HCT116 (cell line): ENCODE measurements at regions not wholly inside any gene's neighbourhood (a gene's known extent, or its start where the extent isn't known, plus 50 kb on each side); places are given as distances from the start of the nearest gene placed in this dataset.

Experiments
- ATAC-seq: fragments of 200-7000 bp; cut with Tn5 transposase; 2 replicates; pipeline ENCODE4 v1.9.1; 2020; ENCODE audit warnings: mild to moderate bottlenecking, moderate library complexity
- BruUV-seq: library from RNA; stranded (reverse); fragments of 400-500 nt; replicated peaks from 2 replicates; lab custom pipeline; 2021; lab: Mats Ljungman, UMichigan
- CTCF ChIA-PET: fragments of 300-600 bp; sonication (Branson Sonifier 250); formaldehyde crosslinking; loops from one replicate; lab custom pipeline; 2021; ENCODE audit warnings: antibody characterized with exemption; lab: Charles Lee
- POLR2A ChIA-PET: fragments of 300-600, 350-600 bp; sonication (Branson Sonifier 250); formaldehyde crosslinking; loops from one replicate; lab custom pipeline; 2021; ENCODE audit warnings: antibody characterized with exemption; lab: Charles Lee
- RAD21 ChIA-PET, 2 experiments: fragments of 300-600 bp; sonication (Branson Sonifier 250); formaldehyde crosslinking; loops; one replicate each; lab custom pipeline; 2023; ENCODE audit warnings: low total read pairs in 2 of 2; ENCODE audit not compliant: uncharacterized antibody in 2 of 2, unreplicated experiment in 2 of 2, low non-redundant PET in 1 of 2; lab: Charles Lee
- DNase-seq: peaks from one replicate; pipeline ENCODE4 v3.0.0-alpha.2; 2010; ENCODE audit warnings: low read depth, low spot score
- H2AFZ ChIP-seq: fragments of 200-600 bp; shearing (Covaris generic), sonication (generic); 2 replicates; pipeline ENCODE4 v1.6.1; 2017; ENCODE audit warnings: low read depth, mixed run types, mixed read lengths, antibody characterized with exemption, low read length; ENCODE audit not compliant: poor library complexity, severe bottlenecking
- H3K27ac ChIP-seq: 2 replicates; pipeline ENCODE4 v1.5.1; 2012; ENCODE audit warnings: low read depth, low read length
- H3K27me3 ChIP-seq: fragments of 200-600 bp; sonication (generic); 2 replicates; pipeline ENCODE4 v1.6.1; 2016; ENCODE audit warnings: mixed run types, low read length, mixed read lengths; ENCODE audit not compliant: insufficient read depth
- H3K36me3 ChIP-seq, 2 experiments: fragments of 200-500 bp in 1 of 2; fragments of 200-600 bp in 1 of 2; sonication (Bioruptor generic) in 1 of 2; sonication (generic) in 1 of 2; 2 replicates each; pipeline versions ENCODE4 v1.5.1 to v1.6.1; 2014 to 2016; ENCODE audit warnings: low read length in 2 of 2, inconsistent platforms in 1 of 2, mixed read lengths in 1 of 2, mixed run types in 1 of 2; ENCODE audit not compliant: insufficient read depth in 2 of 2, control insufficient read depth in 1 of 2
- H3K4me1 ChIP-seq, 2 experiments: fragments of 200-600 bp in 1 of 2; sonication (generic) in 1 of 2; 2 replicates each; pipeline versions ENCODE4 v1.5.1 to v1.6.1; 2012 to 2017; ENCODE audit warnings: low read length in 2 of 2, inconsistent platforms in 1 of 2, mild to moderate bottlenecking in 1 of 2, mixed read lengths in 1 of 2, mixed run types in 1 of 2, moderate library complexity in 1 of 2; ENCODE audit not compliant: insufficient read depth in 2 of 2, control insufficient read depth in 1 of 2
- H3K4me2 ChIP-seq: fragments of 200-600 bp; sonication (generic); 2 replicates; pipeline ENCODE4 v1.6.1; 2017; ENCODE audit warnings: mixed run types, low read length, mixed read lengths
- H3K4me3 ChIP-seq, 2 experiments: fragments of 200-600 bp in 1 of 2; sonication (generic) in 1 of 2; replicated peaks in 1 of 2; 2 replicates each; pipeline ENCODE4 v1.5.1; 2011 to 2016; ENCODE audit warnings: low read length in 2 of 2, control low read depth in 1 of 2, low read depth in 1 of 2, mild to moderate bottlenecking in 1 of 2, mixed read lengths in 1 of 2, mixed run types in 1 of 2
- H3K79me2 ChIP-seq: fragments of 200-600 bp; sonication (generic); 2 replicates; pipeline ENCODE4 v1.6.1; 2017; ENCODE audit warnings: mild to moderate bottlenecking, mixed run types, low read length, moderate library complexity, mixed read lengths; ENCODE audit not compliant: insufficient read depth
- H3K9ac ChIP-seq: fragments of 200-600 bp; sonication (generic); 2 replicates; pipeline ENCODE4 v1.6.1; 2016; ENCODE audit warnings: low read length, mixed read lengths
- H3K9me2 ChIP-seq: fragments of 200-600 bp; sonication (generic), shearing (Covaris generic); 2 replicates; pipeline ENCODE4 v1.6.1; 2017; ENCODE audit warnings: mixed run types, mild to moderate bottlenecking, moderate library complexity; ENCODE audit not compliant: insufficient read depth
- H3K9me3 ChIP-seq, 2 experiments: fragments of 200-500 bp in 1 of 2; fragments of 200-600 bp in 1 of 2; sonication (Bioruptor generic) in 1 of 2; sonication (generic) in 1 of 2; 2 replicates each; pipeline ENCODE4 v1.6.1; 2014 to 2017; ENCODE audit warnings: low read length in 2 of 2, mixed read lengths in 2 of 2, inconsistent platforms in 1 of 2, low read depth in 1 of 2, mild to moderate bottlenecking in 1 of 2, mixed run types in 1 of 2, moderate library complexity in 1 of 2; ENCODE audit not compliant: control insufficient read depth in 1 of 2, insufficient read depth in 1 of 2
- H4K20me1 ChIP-seq: fragments of 200-600 bp; sonication (generic), shearing (Covaris generic); 2 replicates; pipeline ENCODE4 v1.6.1; 2017; ENCODE audit warnings: mixed run types, mild to moderate bottlenecking, moderate library complexity; ENCODE audit not compliant: insufficient read depth
- ATF3 ChIP-seq: IDR thresholded peaks from 2 replicates; pipeline ENCODE4 v1.6.1; 2012
- CBX3 ChIP-seq: IDR thresholded peaks from 2 replicates; pipeline ENCODE4 v1.6.1; 2012; ENCODE audit warnings: low read depth
- CEBPB ChIP-seq: IDR thresholded peaks from 2 replicates; pipeline ENCODE4 v1.6.1; 2012; ENCODE audit warnings: low read depth
- CTCF ChIP-seq, 3 experiments: fragments of 200-600 bp in 1 of 3; sonication (generic) in 1 of 3; IDR thresholded peaks in 2 of 3; conservative IDR thresholded peaks in 1 of 3; 2 replicates each; pipeline ENCODE4 v1.5.1; 2012 to 2017; ENCODE audit warnings: low read depth in 2 of 3, low read length in 2 of 3, antibody characterized with exemption in 1 of 3, borderline replicate concordance in 1 of 3, control low read depth in 1 of 3, mild to moderate bottlenecking in 1 of 3, mixed read lengths in 1 of 3, mixed run types in 1 of 3, moderate library complexity in 1 of 3; ENCODE audit not compliant: insufficient read depth in 1 of 3
- EGR1 ChIP-seq: IDR thresholded peaks from 2 replicates; pipeline ENCODE4 v1.6.1; 2012; ENCODE audit warnings: low read depth
- ELF1 ChIP-seq: IDR thresholded peaks from 2 replicates; pipeline ENCODE4 v1.6.1; 2012; ENCODE audit warnings: low read depth, borderline replicate concordance
- EZH2 ChIP-seq: fragments of 200-600 bp; sonication (generic); IDR thresholded peaks from 2 replicates; pipeline ENCODE4 v1.6.1; 2017; ENCODE audit warnings: antibody characterized with exemption, mixed run types
- FOSL1 ChIP-seq: IDR thresholded peaks from 2 replicates; pipeline ENCODE4 v1.6.1; 2012; ENCODE audit warnings: low read depth
- JUND ChIP-seq: IDR thresholded peaks from 2 replicates; pipeline ENCODE4 v1.6.1; 2012
- MAX ChIP-seq: IDR thresholded peaks from 2 replicates; pipeline ENCODE4 v1.6.1; 2012
- POLR2A ChIP-seq: IDR thresholded peaks from 2 replicates; pipeline ENCODE4 v1.7.0; 2011; ENCODE audit warnings: borderline replicate concordance; ENCODE audit not compliant: insufficient read depth, insufficient read length; ENCODE audit errors: extremely low read depth
- POLR2AphosphoS5 ChIP-seq: IDR thresholded peaks from 2 replicates; pipeline ENCODE4 v1.6.1; 2011; ENCODE audit warnings: mild to moderate bottlenecking, low read depth, low read length, moderate library complexity
- RAD21 ChIP-seq: IDR thresholded peaks from 2 replicates; pipeline ENCODE4 v1.6.1; 2012; ENCODE audit warnings: low read depth, mild to moderate bottlenecking
- REST ChIP-seq: IDR thresholded peaks from 2 replicates; pipeline ENCODE4 v1.6.1; 2012; ENCODE audit warnings: low read depth
- SRF ChIP-seq: IDR thresholded peaks from 2 replicates; pipeline ENCODE4 v1.6.1; 2012; ENCODE audit warnings: low read depth
- TCF7L2 ChIP-seq: IDR thresholded peaks from 2 replicates; pipeline ENCODE4 v1.7.0; 2011; ENCODE audit warnings: borderline replicate concordance, inconsistent platforms; ENCODE audit not compliant: insufficient read depth, insufficient read length; ENCODE audit errors: extremely low read depth
- YY1 ChIP-seq: IDR thresholded peaks from 2 replicates; pipeline ENCODE4 v1.6.1; 2011; ENCODE audit warnings: low read length, low read depth, moderate library complexity, mild to moderate bottlenecking; ENCODE audit not compliant: insufficient replicate concordance; ENCODE audit errors: extremely low read depth
- ZBTB33 ChIP-seq: IDR thresholded peaks from 2 replicates; pipeline ENCODE4 v1.6.1; 2011; ENCODE audit warnings: mild to moderate bottlenecking, low read length, moderate library complexity; ENCODE audit not compliant: insufficient replicate concordance; ENCODE audit errors: extremely low read depth
- ZFX ChIP-seq: fragments of 450-650 bp; IDR thresholded peaks from 2 replicates; pipeline ENCODE4 v1.6.1; 2017
- ZNF274 ChIP-seq: fragments of 200-500 bp; sonication (Bioruptor generic); IDR thresholded peaks from 2 replicates; pipeline ENCODE4 v1.6.1; 2014; ENCODE audit warnings: mild to moderate bottlenecking, low read depth, low read length, inconsistent platforms
- intact Hi-C: fragments of 100-400 bp; cut with micrococcal nuclease; formaldehyde crosslinking; loops from 2 replicates; pipeline ENCODE4 v1.10.0; 2022

DNA sequence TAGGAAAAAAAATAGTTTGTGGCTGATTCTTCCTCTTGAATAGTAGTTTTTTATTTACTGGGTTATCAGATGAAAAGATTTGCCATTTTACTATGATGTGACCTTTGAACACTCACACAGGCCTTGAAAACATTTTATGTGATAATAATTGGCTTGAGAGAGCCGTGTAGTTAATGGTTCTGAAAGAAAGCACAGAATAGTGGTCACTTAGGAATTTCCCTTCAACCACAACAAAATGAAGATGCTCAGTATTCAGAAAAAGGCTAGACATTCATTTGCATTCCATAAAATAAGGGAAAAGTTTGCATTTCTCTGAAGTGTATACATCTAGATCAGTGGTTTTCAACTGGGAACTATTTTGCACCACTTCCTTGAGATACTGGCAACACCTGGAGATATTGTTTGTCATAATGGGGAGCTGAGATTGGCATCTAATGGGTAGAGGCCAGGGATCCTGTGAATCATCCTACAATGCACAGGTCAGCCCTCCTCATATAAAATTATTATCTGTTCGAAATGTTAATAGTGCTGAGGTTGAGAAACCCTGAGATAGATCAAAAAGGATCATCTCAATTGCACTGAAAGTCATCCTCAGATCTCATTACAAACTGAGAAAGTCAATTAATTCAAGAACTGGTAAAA lies 446.4 kb upstream of the CCNG1 start:
- TF ChIP-seq CBX3 (no peak), POLR2A (no peak), REST (no peak), FOSL1 (no peak), POLR2AphosphoS5 (no peak), MAX (no peak), EGR1 (no peak), RAD21 (no peak), ZFX (no peak), EZH2 (no peak), ATF3 (no peak), ZNF274 (no peak), CTCF (IDR thresholded peaks at IDR 0.05 in 2 of 3, conservative IDR thresholded peaks at IDR 0.05 in 1 of 3; ENCODE audit: borderline replicate concordance in 1 of 3, insufficient read depth in 1 of 3, low read depth in 2 of 3, low read length in 2 of 3) (no peak), CEBPB (no peak), ELF1 (no peak), YY1 (no peak), ZBTB33 (no peak), SRF (no peak), JUND (no peak), TCF7L2 (no peak)
- ChIA-PET POLR2A (no interaction called here), CTCF (no interaction called here), RAD21 (no interaction called here)
- H2AFZ ChIP-seq = no peak overlapping the region
- no peaks in the 10 kb centered on the region for H3K79me2 ChIP-seq
- no peak overlapping the region for H3K4me3 ChIP-seq
- peaks cover 0 to 5% of the 10 kb centered on the region in 2 experiments; a peak in 1 of 4 replicates for H3K9me3 ChIP-seq
- BruUV-seq = no TSS peak
- ATAC-seq (no peak), DNase-seq (no peak)
- H3K4me1 ChIP-seq = no peaks in the 10 kb centered on the region
- H3K9me2 ChIP-seq = no peaks in the 10 kb centered on the region
- no peaks in the 10 kb centered on the region for H4K20me1 ChIP-seq
- no peak overlapping the region for H3K4me2 ChIP-seq
- no peak overlapping the region for H3K9ac ChIP-seq
- no peak overlapping the region for H3K27ac ChIP-seq
- no peaks in the 10 kb centered on the region for H3K27me3 ChIP-seq
- H3K36me3 ChIP-seq = no peaks in the 10 kb centered on the region
- intact Hi-C loops = no loop called here
